Thoracic aorta (tissue), 2 donors: ENCODE measurements at regions not wholly inside any gene's neighbourhood (a gene's known extent, or its start where the extent isn't known, plus 50 kb on each side); places are given as distances from the start of the nearest gene placed in this dataset.

Source experiments
- ATAC-seq: fragments of 150-250 bp; one replicate; pipeline ENCODE4 v1.8.0; 2017; ENCODE audit warnings: low read depth; ENCODE audit not compliant: insufficient number of reproducible peaks, low FRiP score
- DNase-seq: peaks from one replicate; pipeline ENCODE4 v3.0.0-alpha.2; 2020; ENCODE audit warnings: low spot score
- H3K27ac ChIP-seq, 2 donors: fragments of 200-600 bp; sonication (generic); 1 replicate in 1 of 2; 2 replicates in 1 of 2; pipeline ENCODE4 v1.5.1; 2016; ENCODE audit warnings: mild to moderate bottlenecking in 2 of 2, moderate library complexity in 2 of 2
- H3K27me3 ChIP-seq: fragments of 200-600 bp; sonication (generic); replicated peaks from 2 replicates; pipeline ENCODE4 v1.6.0; 2016; ENCODE audit warnings: mild to moderate bottlenecking; ENCODE audit not compliant: insufficient read depth
- H3K36me3 ChIP-seq: fragments of 200-600 bp; sonication (generic); one replicate; pipeline ENCODE4 v1.5.1; 2016
- H3K4me1 ChIP-seq, 2 donors: fragments of 200-600 bp; sonication (generic); 1 replicate in 1 of 2; 2 replicates in 1 of 2; pipeline versions ENCODE4 v1.5.1 to v1.6.0; 2016; ENCODE audit warnings: low read depth in 2 of 2, mild to moderate bottlenecking in 1 of 2; ENCODE audit not compliant: control insufficient read depth in 1 of 2
- H3K4me3 ChIP-seq: fragments of 200-600 bp; sonication (generic); 2 replicates; pipeline ENCODE4 v1.5.1; 2016; ENCODE audit warnings: mild to moderate bottlenecking
- H3K9me3 ChIP-seq: fragments of 200-600 bp; sonication (generic); 2 replicates; pipeline ENCODE4 v1.5.1; 2016
- CTCF ChIP-seq: fragments of 200-600 bp; sonication (generic); IDR thresholded peaks from one replicate; pipeline ENCODE4 v1.5.1; 2019; ENCODE audit warnings: antibody characterized with exemption

GRCh38 chr10:60570272-60570865, 180.7 kb upstream of the ANK3 start:
- no peak overlapping the region for H3K4me3 ChIP-seq
- no peak for ATAC-seq
- H3K4me1 ChIP-seq = peaks cover 0 to 3% of the 10 kb centered on the region in 2 donors
- DNase-seq = no peak
- H3K27ac ChIP-seq = no peak overlapping the region
- no peaks in the 10 kb centered on the region for H3K9me3 ChIP-seq
- H3K27me3 ChIP-seq = no peaks in the 10 kb centered on the region
- TF ChIP-seq CTCF = no peak
- H3K36me3 ChIP-seq = no peaks in the 10 kb centered on the region

- no peak for TF ChIP-seq CTCF
- H3K36me3 ChIP-seq = no peaks in the 10 kb centered on the region
- no peak for DNase-seq
- no peak for ATAC-seq
- H3K9me3 ChIP-seq = no peaks in the 10 kb centered on the region
- H3K27ac ChIP-seq = no peak overlapping the region
- peaks cover 0 to 3% of the 10 kb centered on the region in 2 donors for H3K4me1 ChIP-seq
- no peak overlapping the region for H3K4me3 ChIP-seq
- H3K27me3 ChIP-seq = no peaks in the 10 kb centered on the region
These were observed 180.0 kb upstream of the ANK3 start for GRCh38 chr10:60569681-60570080.

GRCh38 chr10:60566096-60566495, 176.4 kb upstream of the ANK3 start:
- no peaks in the 10 kb centered on the region for H3K27me3 ChIP-seq
- no peaks in the 10 kb centered on the region for H3K9me3 ChIP-seq
- no peak for TF ChIP-seq CTCF
- ATAC-seq = no peak
- H3K4me3 ChIP-seq = no peak overlapping the region
- DNase-seq = no peak
- no peak overlapping the region for H3K27ac ChIP-seq
- H3K4me1 ChIP-seq = no peaks in the 10 kb centered on the region
- H3K36me3 ChIP-seq = no peaks in the 10 kb centered on the region

- DNase-seq (no peak), ATAC-seq (no peak)
- no peak overlapping the region for H3K27ac ChIP-seq
- no peak for TF ChIP-seq CTCF
- no peaks in the 10 kb centered on the region for H3K4me1 ChIP-seq
- H3K9me3 ChIP-seq = no peaks in the 10 kb centered on the region
- no peak overlapping the region for H3K4me3 ChIP-seq
- no peaks in the 10 kb centered on the region for H3K27me3 ChIP-seq
- no peaks in the 10 kb centered on the region for H3K36me3 ChIP-seq
These were observed 175.8 kb upstream of the ANK3 start for GRCh38 chr10:60565492-60565891.

GRCh38 chr10:60564475-60564874, 174.8 kb upstream of the ANK3 start:
- ATAC-seq = no peak
- no peaks in the 10 kb centered on the region for H3K27me3 ChIP-seq
- no peaks in the 10 kb centered on the region for H3K4me1 ChIP-seq
- no peak overlapping the region for H3K4me3 ChIP-seq
- H3K36me3 ChIP-seq = no peaks in the 10 kb centered on the region
- TF ChIP-seq CTCF = no peak
- H3K27ac ChIP-seq = no peak overlapping the region
- no peak for DNase-seq
- no peaks in the 10 kb centered on the region for H3K9me3 ChIP-seq
